IMR-90 (cell line): ENCODE measurements at regions not wholly inside any gene's neighbourhood (a gene's known extent, or its start where the extent isn't known, plus 50 kb on each side); places are given as distances from the start of the nearest gene placed in this dataset.

Source experiments
- ATAC-seq: fragments of 200-7000 bp; cut with Tn5 transposase; 2 replicates; pipeline ENCODE4 v1.9.1; 2020; ENCODE audit warnings: low read depth, mild to moderate bottlenecking, moderate library complexity
- BruUV-seq: library from RNA; stranded (reverse); fragments of 400-500 nt; replicated peaks from 2 replicates; lab custom pipeline; 2021; lab: Mats Ljungman, UMichigan
- CTCF ChIA-PET: fragments of 300-600 bp; formaldehyde crosslinking; extraction: SDS; loops from one replicate; lab custom pipeline; 2021; ENCODE audit warnings: antibody characterized with exemption; lab: Yijun Ruan, JAX
- POLR2A ChIA-PET: fragments of 300-600 bp; sonication (Branson Sonifier 250); formaldehyde crosslinking; loops from one replicate; lab custom pipeline; 2022; ENCODE audit warnings: antibody characterized with exemption; ENCODE audit not compliant: unreplicated experiment; lab: Charles Lee
- DNase-seq: peaks from one replicate; pipeline ENCODE4 v3.0.0; 2013
- H2AFZ ChIP-seq: replicated peaks from 2 replicates; pipeline ENCODE3; 2013; ENCODE audit warnings: low read length, mild to moderate bottlenecking; ENCODE audit not compliant: poor library complexity
- H2AK5ac ChIP-seq: 2 replicates; pipeline ENCODE4 v1.6.1; 2013; ENCODE audit warnings: low read depth, low read length, inconsistent platforms
- H2AK9ac ChIP-seq: replicated peaks from 2 replicates; pipeline ENCODE3; 2013; ENCODE audit warnings: mild to moderate bottlenecking, low read depth, low read length, moderate library complexity; ENCODE audit not compliant: poor library complexity
- H2BK120ac ChIP-seq: 2 replicates; pipeline ENCODE4 v1.6.1; 2013; ENCODE audit warnings: low read depth, low read length, inconsistent platforms
- H2BK15ac ChIP-seq: 3 replicates; pipeline ENCODE4 v1.6.1; 2013; ENCODE audit warnings: low read depth, low read length, inconsistent platforms
- H2BK20ac ChIP-seq: 2 replicates; pipeline ENCODE4 v1.6.1; 2013; ENCODE audit warnings: low read depth, mild to moderate bottlenecking, inconsistent platforms, low read length, moderate library complexity
- H2BK5ac ChIP-seq: 2 replicates; pipeline ENCODE4 v1.6.1; 2013; ENCODE audit warnings: mild to moderate bottlenecking, low read depth, low read length, inconsistent platforms; ENCODE audit not compliant: poor library complexity, severe bottlenecking
- H3K14ac ChIP-seq: replicated peaks from 2 replicates; pipeline ENCODE4 v1.6.1; 2013; ENCODE audit warnings: low read depth, low read length, inconsistent platforms
- H3K18ac ChIP-seq: 2 replicates; pipeline ENCODE4 v1.6.1; 2013; ENCODE audit warnings: low read depth, low read length, control low read depth
- H3K23ac ChIP-seq: 2 replicates; pipeline ENCODE4 v1.6.1; 2013; ENCODE audit warnings: low read depth, low read length, inconsistent platforms
- H3K27ac ChIP-seq: 2 replicates; pipeline ENCODE4 v1.5.1; 2013; ENCODE audit warnings: mild to moderate bottlenecking, control low read depth, low read length; ENCODE audit not compliant: insufficient read depth
- H3K27me3 ChIP-seq: 2 replicates; pipeline ENCODE4 v1.6.1; 2013; ENCODE audit warnings: low read length; ENCODE audit not compliant: control insufficient read depth, insufficient read depth
- H3K36me3 ChIP-seq: 2 replicates; pipeline ENCODE4 v1.6.1; 2013; ENCODE audit warnings: low read length, mixed read lengths; ENCODE audit not compliant: control insufficient read depth, insufficient read depth
- H3K4ac ChIP-seq: 2 replicates; pipeline ENCODE4 v1.6.1; 2013; ENCODE audit warnings: low read depth, low read length, inconsistent platforms
- H3K4me1 ChIP-seq: 2 replicates; pipeline ENCODE4 v1.6.1; 2013; ENCODE audit warnings: low read length, mixed read lengths; ENCODE audit not compliant: control insufficient read depth, insufficient read depth
- H3K4me2 ChIP-seq: 2 replicates; pipeline ENCODE4 v1.6.1; 2013; ENCODE audit warnings: low read depth, mild to moderate bottlenecking, control low read depth, low read length, moderate library complexity
- H3K4me3 ChIP-seq: 2 replicates; pipeline ENCODE4 v1.5.1; 2013; ENCODE audit warnings: low read depth, mild to moderate bottlenecking, control low read depth, low read length, moderate library complexity; ENCODE audit not compliant: insufficient read depth
- H3K56ac ChIP-seq: 2 replicates; pipeline ENCODE4 v1.6.1; 2013; ENCODE audit warnings: low read length, inconsistent platforms; ENCODE audit not compliant: insufficient read depth; ENCODE audit errors: extremely low read depth
- H3K79me1 ChIP-seq, 2 experiments: 2 replicates each; pipeline ENCODE4 v1.6.1; 2013; ENCODE audit warnings: low read length in 2 of 2, inconsistent platforms in 1 of 2, low read depth in 1 of 2
- H3K9ac ChIP-seq: 2 replicates; pipeline ENCODE4 v1.6.1; 2013; ENCODE audit warnings: low read depth, low read length, control low read depth
- H3K9me1 ChIP-seq: 2 replicates; pipeline ENCODE4 v1.6.1; 2013; ENCODE audit warnings: low read length, inconsistent platforms; ENCODE audit not compliant: insufficient read depth
- H3K9me3 ChIP-seq: 2 replicates; pipeline ENCODE4 v1.6.1; 2013; ENCODE audit warnings: low read length; ENCODE audit not compliant: control insufficient read depth, insufficient read depth
- H4K20me1 ChIP-seq: 2 replicates; pipeline ENCODE4 v1.6.1; 2013; ENCODE audit warnings: low read length, inconsistent platforms; ENCODE audit not compliant: insufficient read depth
- H4K5ac ChIP-seq: 2 replicates; pipeline ENCODE4 v1.6.1; 2013; ENCODE audit warnings: mild to moderate bottlenecking, low read depth, low read length, control low read depth
- H4K8ac ChIP-seq, 2 experiments: 2 replicates each; pipeline ENCODE4 v1.6.1; 2013; ENCODE audit warnings: low read depth in 2 of 2, low read length in 2 of 2, control low read depth in 1 of 2, inconsistent platforms in 1 of 2
- H4K91ac ChIP-seq: 2 replicates; pipeline ENCODE4 v1.6.1; 2013; ENCODE audit warnings: low read depth, low read length, inconsistent platforms; ENCODE audit not compliant: insufficient read depth
- MXI1 ChIP-seq: IDR thresholded peaks from 2 replicates; pipeline ENCODE4 v1.6.1; 2012; ENCODE audit warnings: low read depth, mild to moderate bottlenecking, low read length, moderate library complexity, borderline replicate concordance
- POLR2A ChIP-seq: IDR thresholded peaks from 2 replicates; pipeline ENCODE4 v1.6.1; 2012; ENCODE audit warnings: mild to moderate bottlenecking, low read depth, low read length
- WGBS, 2 experiments: methylation state at CpG; one replicate each; pipeline versions ENCODE4 v1.1.5 to v1.1.7; 2013; ENCODE audit warnings: missing lambda C conversion rate in 2 of 2; ENCODE audit not compliant: insufficient read length in 1 of 2; ENCODE audit errors: extremely low coverage in 2 of 2; 5-methylcytosine and 5-hydroxymethylcytosine counted together
- dilution Hi-C: fragments of 300-500 bp; cut with HindIII; formaldehyde crosslinking; loops from one replicate; pipeline ENCODE4 v1.14.3; 2018; ENCODE audit warnings: low sequenced_read_pairs; ENCODE audit not compliant: unreplicated experiment
- in situ Hi-C: fragments of 300-500 bp; cut with MboI; formaldehyde crosslinking; loops from 3 replicates; pipeline ENCODE4 v1.14.3; 2019; ENCODE audit warnings: low sequenced_read_pairs, inconsistent platforms, mixed read lengths
- intact Hi-C: fragments of 100-400 bp; cut with micrococcal nuclease; formaldehyde crosslinking; loops from 2 replicates; pipeline ENCODE4 v1.10.0; 2022

DNA sequence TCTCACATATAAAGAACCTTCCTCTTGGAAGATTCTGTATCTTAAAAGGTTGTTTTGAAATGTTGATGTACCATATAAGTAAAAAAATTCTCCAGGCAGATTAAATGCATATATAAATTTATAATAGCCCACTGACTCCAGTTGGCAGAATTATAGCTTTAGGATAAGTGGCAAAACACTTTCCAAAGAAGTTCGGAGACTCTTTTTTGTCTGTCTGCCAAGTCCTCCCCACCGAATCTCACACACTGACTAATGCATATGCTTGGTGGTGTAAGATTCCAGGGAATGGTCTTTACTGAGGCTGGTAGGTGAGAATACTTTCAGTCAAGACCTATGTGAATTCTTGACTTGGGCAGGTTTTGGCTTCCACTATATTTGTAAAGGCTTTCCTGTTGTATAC, 724.3 kb upstream of the CXADR start:
- H2BK15ac ChIP-seq, result no peak overlapping the region
- H3K4me3 ChIP-seq, result no peak overlapping the region
- H2BK120ac ChIP-seq, result no peak overlapping the region
- H4K20me1 ChIP-seq, result no peaks in the 10 kb centered on the region
- no peak for DNase-seq
- no peak overlapping the region for H3K9ac ChIP-seq
- H2BK5ac ChIP-seq, result no peak overlapping the region
- POLR2A ChIA-PET, result no interaction called here
- no peak overlapping the region for H4K5ac ChIP-seq
- no peak overlapping the region for H3K56ac ChIP-seq
- H4K8ac ChIP-seq, result no peak overlapping the region
- no peaks in the 10 kb centered on the region for H3K9me1 ChIP-seq
- H3K27ac ChIP-seq, result no peak overlapping the region
- H3K9me3 ChIP-seq, result no peaks in the 10 kb centered on the region
- H3K18ac ChIP-seq, result no peak overlapping the region
- H2BK20ac ChIP-seq, result no peak overlapping the region
- H4K91ac ChIP-seq, result no peak overlapping the region
- H3K4me1 ChIP-seq, result no peaks in the 10 kb centered on the region
- H3K27me3 ChIP-seq, result no peaks in the 10 kb centered on the region
- H2AK9ac ChIP-seq, result no peak overlapping the region
- whole genome bisulfite sequencing, 2 experiments, result no CpG with 5 or more reads among the region's 2 CpGs
- no peak overlapping the region for H2AK5ac ChIP-seq
- H3K36me3 ChIP-seq, result no peaks in the 10 kb centered on the region
- no peak overlapping the region for H3K14ac ChIP-seq
- no peak for TF ChIP-seq MXI1
- no peak for TF ChIP-seq POLR2A
- BruUV-seq, result no TSS peak
- H2AFZ ChIP-seq, result no peak overlapping the region
- no peak overlapping the region for H3K4me2 ChIP-seq
- in situ Hi-C loops (no loop called here), dilution Hi-C loops (no loop called here), intact Hi-C loops (no loop called here)
- ATAC-seq, result no peak
- no peaks in the 10 kb centered on the region for H3K79me1 ChIP-seq
- no peak overlapping the region for H3K4ac ChIP-seq
- no peak overlapping the region for H3K23ac ChIP-seq
- CTCF ChIA-PET, result no interaction called here
